ENCODE measurements at regions not wholly inside any gene's neighbourhood (a gene's known extent, or its start where the extent isn't known, plus 50 kb on each side); places are given as distances from the start of the nearest gene placed in this dataset.

DNA sequence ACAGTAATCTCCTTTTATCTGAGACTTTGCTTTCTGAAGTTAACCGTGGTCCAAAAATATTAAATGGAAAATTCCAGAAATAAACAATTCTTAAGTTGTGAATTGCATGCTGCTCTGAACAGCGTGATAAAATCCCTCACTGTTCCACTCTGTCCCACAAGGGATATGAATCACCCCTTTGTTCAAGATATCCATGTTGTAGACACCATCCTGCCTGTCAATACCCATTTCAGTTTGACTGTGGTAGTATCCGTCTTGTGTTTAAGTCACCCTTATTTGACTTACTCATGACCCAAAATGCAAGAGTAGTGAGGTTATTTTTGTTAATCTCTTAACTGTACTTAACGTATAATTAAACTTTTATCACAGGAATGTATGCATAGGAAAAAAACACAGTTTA, 435.0 kb downstream of the SHQ1 start:
- TF ChIP-seq CTCF (IDR thresholded peaks at IDR 0.05) = no peak
- TF ChIP-seq SIN3A (IDR thresholded peaks at IDR 0.05; ENCODE audit: borderline replicate concordance, insufficient read depth, low read depth, low read length) = no peak
- TF ChIP-seq, protein P1, sequence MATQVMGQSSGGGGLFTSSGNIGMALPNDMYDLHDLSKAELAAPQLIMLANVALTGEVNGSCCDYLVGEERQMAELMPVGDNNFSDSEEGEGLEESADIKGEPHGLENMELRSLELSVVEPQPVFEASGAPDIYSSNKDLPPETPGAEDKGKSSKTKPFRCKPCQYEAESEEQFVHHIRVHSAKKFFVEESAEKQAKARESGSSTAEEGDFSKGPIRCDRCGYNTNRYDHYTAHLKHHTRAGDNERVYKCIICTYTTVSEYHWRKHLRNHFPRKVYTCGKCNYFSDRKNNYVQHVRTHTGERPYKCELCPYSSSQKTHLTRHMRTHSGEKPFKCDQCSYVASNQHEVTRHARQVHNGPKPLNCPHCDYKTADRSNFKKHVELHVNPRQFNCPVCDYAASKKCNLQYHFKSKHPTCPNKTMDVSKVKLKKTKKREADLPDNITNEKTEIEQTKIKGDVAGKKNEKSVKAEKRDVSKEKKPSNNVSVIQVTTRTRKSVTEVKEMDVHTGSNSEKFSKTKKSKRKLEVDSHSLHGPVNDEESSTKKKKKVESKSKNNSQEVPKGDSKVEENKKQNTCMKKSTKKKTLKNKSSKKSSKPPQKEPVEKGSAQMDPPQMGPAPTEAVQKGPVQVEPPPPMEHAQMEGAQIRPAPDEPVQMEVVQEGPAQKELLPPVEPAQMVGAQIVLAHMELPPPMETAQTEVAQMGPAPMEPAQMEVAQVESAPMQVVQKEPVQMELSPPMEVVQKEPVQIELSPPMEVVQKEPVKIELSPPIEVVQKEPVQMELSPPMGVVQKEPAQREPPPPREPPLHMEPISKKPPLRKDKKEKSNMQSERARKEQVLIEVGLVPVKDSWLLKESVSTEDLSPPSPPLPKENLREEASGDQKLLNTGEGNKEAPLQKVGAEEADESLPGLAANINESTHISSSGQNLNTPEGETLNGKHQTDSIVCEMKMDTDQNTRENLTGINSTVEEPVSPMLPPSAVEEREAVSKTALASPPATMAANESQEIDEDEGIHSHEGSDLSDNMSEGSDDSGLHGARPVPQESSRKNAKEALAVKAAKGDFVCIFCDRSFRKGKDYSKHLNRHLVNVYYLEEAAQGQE (IDR thresholded peaks at IDR 0.05; ENCODE audit: insufficient read depth in 1 of 2, low read depth in 2 of 2, low read length in 1 of 2) = no peak
- no peak for TF ChIP-seq POLR2AphosphoS5 (IDR thresholded peaks at IDR 0.05; ENCODE audit: low read depth, low read length)
